ENCODE measurements at regions not wholly inside any gene's neighbourhood (a gene's known extent, or its start where the extent isn't known, plus 50 kb on each side); places are given as distances from the start of the nearest gene placed in this dataset.

DNA sequence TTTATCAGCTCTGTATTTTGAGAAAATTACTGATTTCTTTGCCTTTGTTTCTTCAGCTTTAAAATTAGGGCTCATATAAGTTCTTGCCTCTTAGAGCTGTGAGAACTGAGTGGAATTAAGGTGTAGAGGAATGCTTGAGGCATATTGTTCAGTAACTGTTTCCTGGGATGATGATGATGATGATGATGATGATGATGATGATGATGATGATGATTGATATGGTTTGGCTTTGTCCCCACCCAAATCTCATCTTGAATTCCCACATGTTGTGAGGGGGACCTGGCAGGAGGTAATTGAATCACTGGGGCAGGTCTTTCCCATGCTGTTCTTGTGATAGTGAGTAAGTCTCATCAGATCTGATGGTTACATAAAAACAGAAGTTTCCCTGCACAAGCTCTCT, 118.7 kb downstream of the CHRM3 start:
- TF ChIP-seq POLR2A (IDR thresholded peaks at IDR 0.05; ENCODE audit: low read length) (no peak), KDM1A (IDR thresholded peaks at IDR 0.05; ENCODE audit: low read depth) (no peak), CEBPB (IDR thresholded peaks at IDR 0.05) (no peak), GATA3 (IDR thresholded peaks at IDR 0.05; ENCODE audit: borderline replicate concordance) (no peak)

All from A549 (cell line).